H1 (cell line): ENCODE measurements at regions not wholly inside any gene's neighbourhood (a gene's known extent, or its start where the extent isn't known, plus 50 kb on each side); places are given as distances from the start of the nearest gene placed in this dataset.

Source experiments
- CREB1 ChIP-seq: IDR thresholded peaks from 2 replicates; pipeline ENCODE4 v1.6.1; 2012; ENCODE audit warnings: inconsistent platforms
- CTBP2 ChIP-seq: IDR thresholded peaks from 2 replicates; pipeline ENCODE4 v1.7.0; 2011; ENCODE audit warnings: borderline replicate concordance, mild to moderate bottlenecking, moderate library complexity, mixed read lengths, low read length; ENCODE audit not compliant: insufficient read depth, insufficient read length
- POLR2A ChIP-seq, 2 experiments: IDR thresholded peaks; 1 replicate in 1 of 2; 2 replicates in 1 of 2; pipeline ENCODE4 v1.6.1; 2011; ENCODE audit warnings: low read depth in 2 of 2, low read length in 2 of 2, mild to moderate bottlenecking in 2 of 2; ENCODE audit errors: control extremely low read depth in 1 of 2
- RAD21 ChIP-seq, 2 experiments: IDR thresholded peaks in 1 of 2; conservative IDR thresholded peaks in 1 of 2; 2 replicates each; pipeline ENCODE4 v1.6.1; 2011; ENCODE audit warnings: low read depth in 2 of 2, low read length in 2 of 2, improper control_type of control experiment in 1 of 2, inconsistent platforms in 1 of 2, mild to moderate bottlenecking in 1 of 2, moderate library complexity in 1 of 2
- TF ChIP-seq, protein P1 (sequence below), 3 experiments: IDR thresholded peaks; 1 replicate in 2 of 3; 2 replicates in 1 of 3; pipeline versions ENCODE4 v1.5.1 to v1.6.1; 2011; ENCODE audit warnings: low read length in 3 of 3, mild to moderate bottlenecking in 3 of 3, inconsistent platforms in 2 of 3, low read depth in 1 of 3, moderate library complexity in 1 of 3; ENCODE audit not compliant: insufficient read depth in 1 of 3; ENCODE audit errors: control extremely low read depth in 1 of 3

DNA sequence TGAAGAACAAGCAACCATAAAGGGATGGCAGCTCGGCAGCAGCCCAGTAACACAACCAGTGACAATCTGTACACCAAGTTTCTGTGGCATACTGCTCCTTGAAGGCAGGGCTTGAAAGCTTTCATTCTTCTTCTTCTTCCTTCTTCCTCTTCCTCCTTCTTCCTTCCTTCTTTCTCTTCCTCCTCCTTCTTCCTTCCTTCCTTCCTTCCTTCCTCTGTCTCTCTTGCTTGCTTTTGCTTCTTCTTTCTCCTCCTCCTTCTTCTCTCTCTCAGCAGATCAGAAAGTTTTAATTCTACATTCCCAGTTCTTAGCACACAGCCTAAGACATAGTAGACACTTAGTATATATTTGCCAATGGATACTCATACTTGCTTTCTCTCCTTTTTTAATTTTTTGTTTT, 95.9 kb downstream of the GLUL start (continued):
- TF ChIP-seq CREB1 (no peak), POLR2A (IDR thresholded peaks at IDR 0.05; ENCODE audit: control extremely low read depth in 1 of 2, low read depth in 2 of 2, low read length in 2 of 2) (no peak), RAD21 (IDR thresholded peaks at IDR 0.05 in 1 of 2, conservative IDR thresholded peaks at IDR 0.05 in 1 of 2; ENCODE audit: low read depth in 2 of 2, low read length in 2 of 2) (no peak), CTBP2 (no peak)
- TF ChIP-seq, protein P1, sequence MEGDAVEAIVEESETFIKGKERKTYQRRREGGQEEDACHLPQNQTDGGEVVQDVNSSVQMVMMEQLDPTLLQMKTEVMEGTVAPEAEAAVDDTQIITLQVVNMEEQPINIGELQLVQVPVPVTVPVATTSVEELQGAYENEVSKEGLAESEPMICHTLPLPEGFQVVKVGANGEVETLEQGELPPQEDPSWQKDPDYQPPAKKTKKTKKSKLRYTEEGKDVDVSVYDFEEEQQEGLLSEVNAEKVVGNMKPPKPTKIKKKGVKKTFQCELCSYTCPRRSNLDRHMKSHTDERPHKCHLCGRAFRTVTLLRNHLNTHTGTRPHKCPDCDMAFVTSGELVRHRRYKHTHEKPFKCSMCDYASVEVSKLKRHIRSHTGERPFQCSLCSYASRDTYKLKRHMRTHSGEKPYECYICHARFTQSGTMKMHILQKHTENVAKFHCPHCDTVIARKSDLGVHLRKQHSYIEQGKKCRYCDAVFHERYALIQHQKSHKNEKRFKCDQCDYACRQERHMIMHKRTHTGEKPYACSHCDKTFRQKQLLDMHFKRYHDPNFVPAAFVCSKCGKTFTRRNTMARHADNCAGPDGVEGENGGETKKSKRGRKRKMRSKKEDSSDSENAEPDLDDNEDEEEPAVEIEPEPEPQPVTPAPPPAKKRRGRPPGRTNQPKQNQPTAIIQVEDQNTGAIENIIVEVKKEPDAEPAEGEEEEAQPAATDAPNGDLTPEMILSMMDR (IDR thresholded peaks at IDR 0.05; ENCODE audit: control extremely low read depth in 1 of 3, insufficient read depth in 1 of 3, low read depth in 1 of 3, low read length in 3 of 3): no peak
